ENCODE measurements at regions not wholly inside any gene's neighbourhood (a gene's known extent, or its start where the extent isn't known, plus 50 kb on each side); places are given as distances from the start of the nearest gene placed in this dataset.

DNA sequence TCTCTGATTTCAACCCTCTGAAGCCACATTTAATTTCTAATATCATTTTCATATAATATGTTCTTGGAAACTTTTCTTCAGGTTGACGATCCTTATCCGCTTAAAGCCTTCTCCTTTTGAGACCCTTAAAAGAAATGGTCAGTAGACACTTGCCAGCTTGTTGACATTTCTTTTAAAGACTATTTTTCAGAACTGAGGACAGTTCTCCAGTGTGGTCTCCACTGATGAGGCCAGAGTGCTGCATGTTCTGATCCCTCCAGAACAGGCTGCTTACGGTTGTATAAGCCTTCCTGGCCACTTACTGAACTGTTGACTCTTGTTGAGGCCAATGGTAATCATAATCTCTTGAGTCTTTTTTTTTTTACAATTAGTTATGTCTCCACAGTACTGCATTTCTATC, 477.3 kb downstream of the FGF9 start (continued):
- TF ChIP-seq SP1 (IDR thresholded peaks at IDR 0.05; ENCODE audit: low read depth, low read length) (no peak), TBP (IDR thresholded peaks at IDR 0.05; ENCODE audit: low read depth, low read length) (no peak)
